ENCODE measurements at regions not wholly inside any gene's neighbourhood (a gene's known extent, or its start where the extent isn't known, plus 50 kb on each side); places are given as distances from the start of the nearest gene placed in this dataset.

DNA sequence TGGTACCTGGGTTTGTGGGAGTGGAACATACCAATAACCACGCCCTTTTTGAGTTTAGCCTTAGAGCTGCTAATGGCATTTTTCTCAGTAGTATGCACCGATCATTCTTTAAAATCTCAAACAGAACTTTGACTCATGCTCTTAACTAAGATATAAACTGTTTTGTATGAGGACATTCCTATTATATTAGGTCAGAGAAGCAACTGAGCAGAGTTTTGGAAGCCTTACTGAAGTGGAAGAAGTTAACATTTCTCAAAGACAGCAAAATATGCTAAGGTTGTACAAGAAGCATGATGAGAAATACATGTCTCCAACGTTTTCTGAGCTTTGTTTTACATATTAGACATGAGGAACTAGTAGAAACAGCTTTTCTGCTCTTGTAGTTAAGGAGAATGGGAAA, 819.2 kb downstream of the FSCB start:
- Mint-ChIP-seq H3K36me3 (ENCODE audit: unreplicated experiment) (no peaks in the 10 kb centered on the region), H3K27me3 (ENCODE audit: unreplicated experiment) (no peaks in the 10 kb centered on the region), H3K9me3 (ENCODE audit: unreplicated experiment) (no peaks in the 10 kb centered on the region), H3K27ac (ENCODE audit: unreplicated experiment) (no peak overlapping the region), H3K4me3 (ENCODE audit: unreplicated experiment) (no peak overlapping the region), H3K4me1 (ENCODE audit: low read depth, unreplicated experiment) (no peaks in the 10 kb centered on the region)
- no peak for DNase-seq
- TF ChIP-seq, protein P1, sequence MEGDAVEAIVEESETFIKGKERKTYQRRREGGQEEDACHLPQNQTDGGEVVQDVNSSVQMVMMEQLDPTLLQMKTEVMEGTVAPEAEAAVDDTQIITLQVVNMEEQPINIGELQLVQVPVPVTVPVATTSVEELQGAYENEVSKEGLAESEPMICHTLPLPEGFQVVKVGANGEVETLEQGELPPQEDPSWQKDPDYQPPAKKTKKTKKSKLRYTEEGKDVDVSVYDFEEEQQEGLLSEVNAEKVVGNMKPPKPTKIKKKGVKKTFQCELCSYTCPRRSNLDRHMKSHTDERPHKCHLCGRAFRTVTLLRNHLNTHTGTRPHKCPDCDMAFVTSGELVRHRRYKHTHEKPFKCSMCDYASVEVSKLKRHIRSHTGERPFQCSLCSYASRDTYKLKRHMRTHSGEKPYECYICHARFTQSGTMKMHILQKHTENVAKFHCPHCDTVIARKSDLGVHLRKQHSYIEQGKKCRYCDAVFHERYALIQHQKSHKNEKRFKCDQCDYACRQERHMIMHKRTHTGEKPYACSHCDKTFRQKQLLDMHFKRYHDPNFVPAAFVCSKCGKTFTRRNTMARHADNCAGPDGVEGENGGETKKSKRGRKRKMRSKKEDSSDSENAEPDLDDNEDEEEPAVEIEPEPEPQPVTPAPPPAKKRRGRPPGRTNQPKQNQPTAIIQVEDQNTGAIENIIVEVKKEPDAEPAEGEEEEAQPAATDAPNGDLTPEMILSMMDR (IDR thresholded peaks at IDR 0.05; ENCODE audit: partially characterized antibody, unreplicated experiment): no peak

DNA sequence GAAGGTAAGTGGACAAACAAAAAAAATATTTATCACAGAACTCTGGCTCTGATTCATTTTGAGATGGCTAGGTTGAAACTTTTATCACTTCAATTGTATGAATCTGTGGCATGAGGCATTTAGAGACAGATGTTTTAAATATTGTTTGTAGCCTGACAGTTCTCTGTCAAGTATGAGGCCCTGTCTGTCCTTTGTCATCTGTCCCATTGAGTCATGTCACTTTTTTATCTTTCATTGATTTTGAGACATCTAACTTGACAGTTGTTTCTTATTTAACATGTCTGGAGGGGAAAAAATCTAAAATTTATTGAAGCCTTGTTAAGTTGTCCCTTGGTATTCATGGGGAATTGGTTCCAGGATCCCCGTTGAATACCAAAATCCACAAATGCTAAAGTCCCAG, 829.5 kb downstream of the FSCB start:
- Mint-ChIP-seq H3K4me1 (ENCODE audit: low read depth, unreplicated experiment) (no peaks in the 10 kb centered on the region), H3K9me3 (ENCODE audit: unreplicated experiment) (peaks cover 1% of the 10 kb centered on the region), H3K36me3 (ENCODE audit: unreplicated experiment) (no peaks in the 10 kb centered on the region), H3K27me3 (ENCODE audit: unreplicated experiment) (no peaks in the 10 kb centered on the region), H3K27ac (ENCODE audit: unreplicated experiment) (no peak overlapping the region), H3K4me3 (ENCODE audit: unreplicated experiment) (no peak overlapping the region)
- TF ChIP-seq, protein P1 (IDR thresholded peaks at IDR 0.05; ENCODE audit: partially characterized antibody, unreplicated experiment): no peak
- no peak for DNase-seq

DNA sequence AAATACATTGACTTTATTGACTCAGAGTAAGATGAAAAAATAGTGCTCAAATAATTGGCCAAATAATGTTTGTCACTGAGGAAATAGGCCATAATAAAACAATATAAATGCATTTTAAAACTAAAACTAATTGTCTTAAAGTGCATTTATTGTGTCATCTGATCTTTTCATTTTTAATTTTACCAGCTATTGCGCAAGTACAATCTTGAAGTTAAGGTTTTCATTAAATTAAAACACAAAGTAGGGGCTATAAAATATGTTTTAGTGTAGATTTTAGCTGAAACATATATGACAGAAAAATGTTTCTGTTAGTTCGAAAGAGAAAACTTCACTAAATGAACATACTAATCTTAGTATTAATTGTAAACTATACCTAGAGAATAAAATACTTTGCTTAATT, 832.8 kb downstream of the FSCB start:
- no peaks in the 10 kb centered on the region for H3K27me3 Mint-ChIP-seq (ENCODE audit: unreplicated experiment)
- H3K4me3 Mint-ChIP-seq (ENCODE audit: unreplicated experiment): no peak overlapping the region
- no peak for DNase-seq
- TF ChIP-seq, protein P1 (IDR thresholded peaks at IDR 0.05; ENCODE audit: partially characterized antibody, unreplicated experiment): no peak
- peaks cover 2% of the 10 kb centered on the region for H3K9me3 Mint-ChIP-seq (ENCODE audit: unreplicated experiment)
- no peaks in the 10 kb centered on the region for H3K4me1 Mint-ChIP-seq (ENCODE audit: low read depth, unreplicated experiment)
- no peak overlapping the region for H3K27ac Mint-ChIP-seq (ENCODE audit: unreplicated experiment)
- no peaks in the 10 kb centered on the region for H3K36me3 Mint-ChIP-seq (ENCODE audit: unreplicated experiment)

DNA sequence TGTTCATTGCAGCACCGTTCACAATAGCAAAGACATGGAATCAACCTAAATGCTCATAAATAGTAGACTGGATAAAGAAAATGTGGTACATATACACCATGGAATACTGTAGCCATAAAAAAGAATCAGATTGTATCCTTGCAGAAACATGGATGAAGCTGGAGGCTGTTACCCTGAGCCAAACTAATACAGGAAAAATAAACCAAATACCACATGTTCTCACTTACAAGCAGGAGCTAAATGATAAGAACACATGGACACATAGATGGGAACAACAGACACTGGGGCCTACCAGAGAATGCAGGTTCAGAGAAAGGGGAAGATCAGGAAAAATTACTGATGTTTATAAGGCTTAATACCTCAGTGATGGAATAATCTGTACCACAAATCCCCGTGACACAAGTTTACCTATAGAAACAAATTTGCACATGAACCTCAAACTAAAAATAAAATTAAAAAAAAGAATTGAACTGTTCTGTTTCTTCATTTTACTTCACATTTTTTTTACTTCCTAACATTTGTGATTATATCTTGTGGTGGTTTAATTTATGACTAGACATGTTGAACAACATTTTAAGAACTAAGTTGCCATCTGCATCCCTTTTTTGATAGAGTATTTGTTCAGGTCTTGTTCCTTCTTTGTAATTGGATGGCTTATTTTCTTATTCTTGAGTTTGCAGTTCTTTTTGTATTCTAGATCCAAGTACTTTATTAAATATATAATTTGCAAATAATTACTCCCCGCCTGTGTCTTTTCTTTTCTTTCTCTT, 835.2 kb downstream of the FSCB start:
- Mint-ChIP-seq H3K36me3 (ENCODE audit: unreplicated experiment) (no peaks in the 10 kb centered on the region), H3K4me1 (ENCODE audit: low read depth, unreplicated experiment) (no peaks in the 10 kb centered on the region), H3K4me3 (ENCODE audit: unreplicated experiment) (no peak overlapping the region), H3K27ac (ENCODE audit: unreplicated experiment) (no peak overlapping the region), H3K9me3 (ENCODE audit: unreplicated experiment) (peaks cover 2% of the 10 kb centered on the region), H3K27me3 (ENCODE audit: unreplicated experiment) (no peaks in the 10 kb centered on the region)
- DNase-seq: no peak
- TF ChIP-seq, protein P1 (IDR thresholded peaks at IDR 0.05; ENCODE audit: partially characterized antibody, unreplicated experiment): no peak

DNA sequence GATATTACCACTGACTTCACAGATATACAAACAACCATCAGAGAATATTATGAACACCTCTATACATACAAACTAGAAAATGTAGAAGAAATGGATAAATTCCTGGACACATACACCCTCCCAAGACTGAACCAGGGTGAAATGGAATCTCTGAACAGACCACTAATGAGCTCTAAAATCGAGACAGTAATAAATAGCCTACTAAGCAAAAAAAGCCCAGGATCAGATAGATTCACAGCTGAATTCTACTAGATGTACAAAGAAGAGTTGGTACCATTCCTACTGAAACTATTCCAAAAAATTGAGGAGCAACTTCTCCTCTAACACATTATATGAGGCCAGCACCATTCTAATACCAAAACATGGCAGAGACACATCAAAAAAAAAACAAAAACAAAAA, 837.7 kb downstream of the FSCB start:
- Mint-ChIP-seq H3K4me1 (ENCODE audit: low read depth, unreplicated experiment) (no peaks in the 10 kb centered on the region), H3K4me3 (ENCODE audit: unreplicated experiment) (no peak overlapping the region), H3K36me3 (ENCODE audit: unreplicated experiment) (no peaks in the 10 kb centered on the region), H3K27ac (ENCODE audit: unreplicated experiment) (no peak overlapping the region), H3K9me3 (ENCODE audit: unreplicated experiment) (peaks cover 2% of the 10 kb centered on the region), H3K27me3 (ENCODE audit: unreplicated experiment) (peaks cover 2% of the 10 kb centered on the region)
- TF ChIP-seq, protein P1 (IDR thresholded peaks at IDR 0.05; ENCODE audit: partially characterized antibody, unreplicated experiment): no peak
- DNase-seq: no peak
